K562 (cell line): ENCODE measurements at regions not wholly inside any gene's neighbourhood (a gene's known extent, or its start where the extent isn't known, plus 50 kb on each side); places are given as distances from the start of the nearest gene placed in this dataset.

Source experiments
- C11orf30 ChIP-seq: fragments of 450-650 bp; IDR thresholded peaks from 2 replicates; pipeline ENCODE4 v1.6.1; 2016; ENCODE audit warnings: low read depth, mild to moderate bottlenecking
- CEBPB ChIP-seq: fragments of 450-650 bp; IDR thresholded peaks from 2 replicates; pipeline ENCODE4 v1.6.1; 2016; ENCODE audit warnings: missing genetic modification characterization, missing compliant biosample characterization
- IRF9 ChIP-seq: fragments of 450-650 bp; IDR thresholded peaks from 2 replicates; pipeline ENCODE4 v1.6.1; 2016; ENCODE audit warnings: missing biosample characterization, missing genetic modification characterization
- RERE ChIP-seq: sonication (generic); formaldehyde crosslinking; IDR thresholded peaks from 2 replicates; pipeline ENCODE4 v1.8.0; 2023; ENCODE audit warnings: missing genetic modification reagents, mild to moderate bottlenecking, borderline replicate concordance
- SNRNP70 ChIP-seq: fragments of 200-400 bp; formaldehyde crosslinking; optimal IDR thresholded peaks from 2 replicates; pipeline ENCODE3; 2017; ENCODE audit warnings: low read depth, low read length
- ZNF23 ChIP-seq: fragments of 250-450 bp; sonication (Bioruptor Pico); IDR thresholded peaks from 2 replicates; pipeline ENCODE4 v1.4.0; 2020; ENCODE audit warnings: mild to moderate bottlenecking
- TF ChIP-seq, protein P1 (sequence below): sonication (generic); formaldehyde crosslinking; IDR thresholded peaks from 2 replicates; pipeline ENCODE4 v1.8.0; 2022; ENCODE audit warnings: mild to moderate bottlenecking, missing genetic modification reagents
- TF ChIP-seq, protein P2 (sequence below): fragments of 450-650 bp; IDR thresholded peaks from 2 replicates; pipeline ENCODE4 v1.6.1; 2016; ENCODE audit warnings: low read depth, mild to moderate bottlenecking, moderate library complexity

- TF ChIP-seq, protein P1, sequence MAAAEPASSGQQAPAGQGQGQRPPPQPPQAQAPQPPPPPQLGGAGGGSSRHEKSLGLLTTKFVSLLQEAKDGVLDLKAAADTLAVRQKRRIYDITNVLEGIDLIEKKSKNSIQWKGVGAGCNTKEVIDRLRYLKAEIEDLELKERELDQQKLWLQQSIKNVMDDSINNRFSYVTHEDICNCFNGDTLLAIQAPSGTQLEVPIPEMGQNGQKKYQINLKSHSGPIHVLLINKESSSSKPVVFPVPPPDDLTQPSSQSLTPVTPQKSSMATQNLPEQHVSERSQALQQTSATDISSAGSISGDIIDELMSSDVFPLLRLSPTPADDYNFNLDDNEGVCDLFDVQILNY (CRISPR knock-in tag): no peak
- no peak for TF ChIP-seq ZNF23 (CRISPR knock-in tag)
- TF ChIP-seq SNRNP70: no peak
- TF ChIP-seq IRF9 (tag): no peak
- TF ChIP-seq, protein P2, sequence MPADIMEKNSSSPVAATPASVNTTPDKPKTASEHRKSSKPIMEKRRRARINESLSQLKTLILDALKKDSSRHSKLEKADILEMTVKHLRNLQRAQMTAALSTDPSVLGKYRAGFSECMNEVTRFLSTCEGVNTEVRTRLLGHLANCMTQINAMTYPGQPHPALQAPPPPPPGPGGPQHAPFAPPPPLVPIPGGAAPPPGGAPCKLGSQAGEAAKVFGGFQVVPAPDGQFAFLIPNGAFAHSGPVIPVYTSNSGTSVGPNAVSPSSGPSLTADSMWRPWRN: no peak
- TF ChIP-seq RERE (CRISPR knock-in tag): no peak
- TF ChIP-seq C11orf30: no peak
- TF ChIP-seq CEBPB (tag): no peak
- TF ChIP-seq, all 486 proteins: peak for 0
Measured at GRCh38 chr4:153938994-153939393, 150.1 kb upstream of the SFRP2 start (continued).
